ENCODE measurements at regions not wholly inside any gene's neighbourhood (a gene's known extent, or its start where the extent isn't known, plus 50 kb on each side); places are given as distances from the start of the nearest gene placed in this dataset.

- TF ChIP-seq, protein P1, sequence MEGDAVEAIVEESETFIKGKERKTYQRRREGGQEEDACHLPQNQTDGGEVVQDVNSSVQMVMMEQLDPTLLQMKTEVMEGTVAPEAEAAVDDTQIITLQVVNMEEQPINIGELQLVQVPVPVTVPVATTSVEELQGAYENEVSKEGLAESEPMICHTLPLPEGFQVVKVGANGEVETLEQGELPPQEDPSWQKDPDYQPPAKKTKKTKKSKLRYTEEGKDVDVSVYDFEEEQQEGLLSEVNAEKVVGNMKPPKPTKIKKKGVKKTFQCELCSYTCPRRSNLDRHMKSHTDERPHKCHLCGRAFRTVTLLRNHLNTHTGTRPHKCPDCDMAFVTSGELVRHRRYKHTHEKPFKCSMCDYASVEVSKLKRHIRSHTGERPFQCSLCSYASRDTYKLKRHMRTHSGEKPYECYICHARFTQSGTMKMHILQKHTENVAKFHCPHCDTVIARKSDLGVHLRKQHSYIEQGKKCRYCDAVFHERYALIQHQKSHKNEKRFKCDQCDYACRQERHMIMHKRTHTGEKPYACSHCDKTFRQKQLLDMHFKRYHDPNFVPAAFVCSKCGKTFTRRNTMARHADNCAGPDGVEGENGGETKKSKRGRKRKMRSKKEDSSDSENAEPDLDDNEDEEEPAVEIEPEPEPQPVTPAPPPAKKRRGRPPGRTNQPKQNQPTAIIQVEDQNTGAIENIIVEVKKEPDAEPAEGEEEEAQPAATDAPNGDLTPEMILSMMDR (IDR thresholded peaks at IDR 0.05; ENCODE audit: low read length): no peak
- no peak for TF ChIP-seq EZH2 (IDR thresholded peaks at IDR 0.05; ENCODE audit: borderline replicate concordance, low read length)
Measured at GRCh38 chr4:96342196-96342595, 502.3 kb downstream of the PDHA2 start.
